22Rv1 (cell line): ENCODE measurements at regions not wholly inside any gene's neighbourhood (a gene's known extent, or its start where the extent isn't known, plus 50 kb on each side); places are given as distances from the start of the nearest gene placed in this dataset.

ENCODE experiments used
- CTCF ChIP-seq: fragments of 450-650 bp; IDR thresholded peaks from 2 replicates; pipeline ENCODE4 v1.5.1; 2017; ENCODE audit warnings: mild to moderate bottlenecking
- ZFX ChIP-seq: fragments of 450-650 bp; IDR thresholded peaks from 2 replicates; pipeline ENCODE4 v1.6.1; 2017; ENCODE audit warnings: antibody characterized with exemption, borderline replicate concordance

GRCh38 chr4:26133840-26134239 lies 187.0 kb upstream of the RBPJ start:
- TF ChIP-seq CTCF = no peak
- TF ChIP-seq ZFX = no peak
